RCC 7860 (cell line): ENCODE measurements at regions not wholly inside any gene's neighbourhood (a gene's known extent, or its start where the extent isn't known, plus 50 kb on each side); places are given as distances from the start of the nearest gene placed in this dataset.
"Not testable (repeated sequence)": the region's sequence is repeated elsewhere in the genome, so short reads cannot be mapped to it uniquely, and the experiment has no call there.

Source experiments
- DNase-seq: peaks from one replicate; pipeline ENCODE4 v3.0.0-alpha.2; 2015; ENCODE audit warnings: low spot score
- FAIRE-seq: peaks from 2 replicates; lab custom pipeline; 2012; peaks lifted over from hg19 to GRCh38; lab: Jason Lieb, UNC

DNA sequence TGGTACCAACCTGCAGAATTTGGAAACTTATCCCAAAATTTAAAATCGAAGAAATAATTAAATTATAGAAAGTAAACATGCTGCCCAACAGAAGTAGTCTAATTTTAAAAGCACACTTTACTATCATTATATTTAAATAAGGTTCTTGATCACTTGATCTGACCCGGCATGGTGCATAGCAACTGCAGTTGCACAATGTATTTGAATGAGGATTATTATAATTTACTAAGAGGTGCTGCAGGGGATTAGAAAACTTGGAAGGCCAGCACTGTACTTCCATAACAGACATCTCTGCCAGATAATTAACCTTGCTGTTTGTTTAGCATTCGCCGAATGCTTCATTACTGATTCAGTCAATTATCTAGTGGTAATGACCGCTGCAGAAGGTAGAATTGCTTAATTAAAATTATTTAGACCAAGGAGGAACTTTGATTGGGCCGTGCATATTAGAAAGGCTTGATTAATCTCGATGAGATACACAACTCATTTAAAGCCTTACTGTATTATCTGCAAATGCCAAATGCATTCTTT is 971.6 kb downstream of the ZPLD1 start:
- no peak for DNase-seq
- no peak for FAIRE-seq

DNA sequence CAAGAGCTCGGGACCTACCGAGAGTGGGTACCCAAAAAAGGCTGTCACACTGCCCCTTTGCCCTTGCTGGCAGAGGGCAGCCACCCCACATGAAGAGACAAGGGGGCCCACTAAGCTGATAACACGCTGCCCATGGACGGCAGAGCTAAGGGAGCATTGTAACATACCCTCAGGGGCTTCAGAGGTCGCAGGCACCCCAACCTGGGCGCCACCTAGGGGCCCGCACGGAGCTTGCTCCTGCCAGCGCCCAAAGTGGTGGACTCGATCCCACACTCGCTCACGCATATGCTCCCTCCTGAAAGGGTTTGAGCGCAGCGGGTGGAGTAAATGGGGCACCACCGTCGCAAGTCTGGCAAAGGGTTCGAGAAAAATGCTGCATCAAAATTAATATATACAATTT is 975.4 kb downstream of the ZPLD1 start:
- FAIRE-seq: no peak
- no peak for DNase-seq

DNA sequence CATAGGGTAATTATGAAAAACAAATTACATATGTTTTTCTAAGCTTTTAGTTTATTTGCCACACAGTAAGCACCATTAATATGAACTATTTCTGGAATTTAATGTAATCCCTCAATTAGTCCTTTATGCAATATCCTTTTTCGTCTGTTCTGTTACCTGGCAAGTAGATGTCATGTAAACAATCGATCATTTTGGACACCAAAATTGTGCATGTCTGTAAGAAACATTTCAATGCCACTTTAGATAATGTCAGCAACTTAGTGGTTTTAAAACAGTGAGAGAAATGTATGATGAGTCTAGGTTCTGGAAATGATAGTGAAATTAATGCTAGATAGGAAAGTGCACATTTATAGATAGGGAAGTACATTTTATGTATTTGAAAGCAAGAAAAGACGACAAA is 986.6 kb downstream of the ZPLD1 start:
- FAIRE-seq (no peak), DNase-seq (no peak)

DNA sequence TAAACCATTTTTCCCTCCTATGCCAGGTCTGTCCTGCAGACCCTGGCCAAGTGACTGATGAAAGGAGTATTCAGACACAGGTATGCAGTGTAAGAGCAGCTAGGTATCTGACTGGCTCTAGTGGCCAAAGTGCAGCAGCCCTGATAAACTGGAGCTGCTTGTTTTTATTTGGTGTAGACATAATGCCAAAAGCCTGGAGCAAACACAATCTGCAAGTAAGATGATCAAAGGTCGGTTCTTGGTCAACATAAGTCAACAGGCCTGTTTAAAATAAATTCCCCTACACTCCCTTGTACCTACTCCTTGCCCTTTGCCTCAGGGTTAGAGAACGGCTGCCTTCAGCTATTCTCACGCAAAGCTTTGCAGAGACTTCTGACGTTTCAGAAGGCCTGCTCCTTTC is 1003.1 kb downstream of the ZPLD1 start:
- FAIRE-seq: no peak

DNA sequence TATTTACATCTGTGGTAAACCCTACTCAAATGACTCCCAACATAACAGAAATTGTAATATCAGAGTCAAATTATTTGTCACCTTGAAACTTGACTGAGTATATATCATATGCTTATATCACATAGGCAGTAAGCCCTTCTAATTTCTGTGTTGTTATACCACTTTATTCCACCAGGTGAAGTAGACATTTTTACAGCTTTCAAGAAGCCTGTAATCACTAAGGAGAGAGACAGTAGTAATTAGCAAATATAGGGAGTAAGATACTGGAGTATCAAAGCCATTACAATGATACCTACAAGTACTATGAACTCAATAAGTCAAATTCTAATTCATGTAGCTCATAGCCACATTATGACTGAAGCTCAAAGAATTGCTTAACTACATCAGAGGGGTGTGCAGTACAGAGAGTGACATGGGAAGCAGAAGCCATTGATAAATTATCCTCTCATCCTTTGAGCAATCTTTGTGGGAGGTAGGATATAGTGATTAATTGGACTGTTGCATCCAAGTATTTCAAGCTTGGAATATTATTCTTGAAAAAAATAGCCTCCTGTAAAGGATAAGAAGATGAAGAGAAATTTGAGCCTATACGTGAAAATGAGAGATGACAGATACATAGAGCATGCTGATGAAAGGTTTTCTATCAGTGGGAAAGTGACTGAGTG is 1005.9 kb downstream of the ZPLD1 start:
- DNase-seq: no peak
- FAIRE-seq: no peak

More for the DNA sequence above, 1003.1 kb downstream of the ZPLD1 start:
- no peak for DNase-seq

DNA sequence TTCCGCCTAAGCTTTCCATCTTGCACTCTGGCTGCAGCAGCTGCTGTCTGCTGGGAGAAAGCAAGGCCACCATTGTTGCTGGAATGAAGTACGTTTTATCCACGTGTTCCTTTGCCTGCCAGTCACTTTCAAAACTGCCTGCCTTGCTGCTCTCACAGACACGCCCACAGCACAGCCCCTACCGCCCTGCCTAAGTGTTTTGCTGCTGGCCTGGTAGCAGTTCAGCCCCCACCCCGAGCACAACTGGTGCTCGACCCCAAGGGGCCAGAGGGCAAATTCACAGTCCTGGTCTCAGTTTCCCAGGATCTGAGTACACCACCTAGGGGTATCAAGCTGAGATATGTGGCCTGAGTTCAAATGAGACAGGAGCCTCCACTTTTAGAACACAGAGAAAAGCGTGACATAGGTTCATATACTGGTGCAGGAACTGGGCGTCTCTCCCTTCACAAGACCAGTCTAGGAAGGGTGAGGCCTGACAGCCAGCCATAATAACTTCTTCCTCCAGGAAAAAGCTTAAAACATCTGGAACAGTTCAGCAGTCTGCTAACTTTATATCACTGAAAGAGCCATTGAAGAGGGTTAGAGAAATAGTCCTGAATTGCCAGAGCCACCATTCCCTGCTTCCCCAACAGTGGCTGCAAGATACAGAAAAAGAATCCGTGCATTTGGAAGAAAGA is 1012.3 kb downstream of the ZPLD1 start:
- FAIRE-seq (no peak), DNase-seq (no peak)

DNA sequence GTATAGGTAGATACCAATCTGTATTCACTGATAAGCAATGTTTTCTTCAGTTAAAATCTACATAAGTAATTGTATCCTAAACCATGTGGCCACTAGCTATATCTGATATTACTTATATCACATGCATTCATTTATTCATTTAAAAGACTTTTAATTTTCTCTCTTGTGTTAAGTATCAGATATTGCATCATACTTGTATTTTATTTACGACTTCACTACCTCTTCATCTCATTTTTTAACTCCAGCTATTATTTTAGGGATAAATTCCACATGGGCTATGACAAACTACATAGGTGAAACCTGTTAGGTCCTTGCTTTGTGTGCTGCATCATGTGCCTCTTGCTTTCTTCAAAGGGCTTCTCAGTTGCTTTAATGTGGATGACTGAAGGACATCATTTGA is 1018.3 kb downstream of the ZPLD1 start:
- no peak for DNase-seq
- FAIRE-seq: no peak

DNA sequence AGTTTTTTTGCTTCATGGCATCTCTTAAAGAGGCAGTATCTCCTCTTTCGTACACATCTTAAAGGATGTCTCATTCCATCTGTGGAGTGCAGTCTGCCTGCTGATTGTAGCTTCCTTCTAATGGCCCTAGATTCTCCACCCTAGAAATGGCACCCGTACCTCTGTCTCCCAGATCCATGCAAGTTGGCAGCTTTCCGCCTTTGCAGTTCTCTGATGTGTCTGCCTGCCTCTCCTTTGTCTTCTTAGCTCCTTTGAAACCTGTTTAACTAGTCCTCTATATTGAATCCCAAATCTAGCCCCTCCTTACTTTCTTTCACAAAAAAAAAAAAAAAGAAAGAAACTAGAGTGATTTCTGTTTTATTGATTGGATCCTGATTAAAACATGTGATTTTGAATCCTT is 1025.0 kb downstream of the ZPLD1 start:
- FAIRE-seq: no peak
- DNase-seq: no peak

DNA sequence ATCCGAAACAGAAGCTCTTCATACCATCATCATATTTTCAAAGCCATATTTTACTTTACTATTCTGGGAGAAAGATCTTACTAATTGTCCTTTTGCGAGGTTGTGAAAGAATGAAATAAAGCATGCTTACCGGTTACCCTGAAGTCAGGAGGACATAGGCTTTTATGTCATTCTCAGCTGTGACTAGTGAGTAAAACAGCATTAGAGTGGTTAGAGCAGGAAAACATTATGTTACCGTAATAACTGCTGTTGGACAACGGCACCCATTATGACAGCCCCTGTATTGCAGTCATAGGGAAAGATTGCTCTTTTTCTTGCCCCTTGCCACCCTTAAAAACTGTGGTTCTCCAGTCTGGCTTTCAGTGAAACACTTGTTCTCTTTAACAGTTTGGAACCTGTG is 1035.7 kb downstream of the ZPLD1 start:
- no peak for FAIRE-seq
- DNase-seq: no peak

DNA sequence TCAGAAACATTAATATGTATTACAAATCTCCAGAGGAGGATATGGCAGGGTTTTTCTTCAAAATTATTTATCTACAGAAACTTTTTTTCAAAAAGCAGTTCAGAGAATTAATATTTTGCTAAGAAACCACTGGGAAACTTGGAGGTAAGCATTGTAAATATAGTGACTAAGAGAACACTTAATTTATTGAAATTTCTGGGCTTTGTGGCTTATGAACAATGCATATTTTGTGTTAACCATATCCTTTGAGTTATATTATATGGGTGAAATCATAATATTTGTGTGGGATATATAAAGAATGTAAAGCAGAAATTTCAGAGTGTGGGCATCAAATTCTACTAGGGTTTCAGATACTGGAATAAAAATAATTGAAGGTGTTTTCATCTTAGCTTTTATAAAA is 1059.2 kb downstream of the ZPLD1 start:
- no peak for FAIRE-seq
- no peak for DNase-seq

DNA sequence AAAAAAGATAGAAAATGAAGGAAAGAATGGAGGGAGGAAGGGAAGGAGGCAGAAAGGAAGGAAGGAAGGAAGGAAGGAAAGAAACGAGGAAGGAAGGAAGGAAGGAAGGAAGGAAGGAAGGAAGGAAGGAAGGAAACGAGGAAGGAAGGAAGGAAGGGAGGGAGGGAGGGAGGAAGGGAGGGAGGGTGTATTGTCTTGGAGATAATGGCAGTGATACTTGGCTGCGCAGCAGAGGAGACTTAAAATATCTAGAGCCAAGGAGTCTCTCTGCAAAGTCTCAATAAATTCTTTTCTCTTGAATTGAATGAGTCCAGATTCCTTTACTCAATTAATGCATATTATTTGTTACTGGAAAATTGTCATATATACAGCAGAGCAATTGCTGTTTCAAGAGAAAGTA is 1059.7 kb downstream of the ZPLD1 start:
- FAIRE-seq: no peak
- DNase-seq: no peak

DNA sequence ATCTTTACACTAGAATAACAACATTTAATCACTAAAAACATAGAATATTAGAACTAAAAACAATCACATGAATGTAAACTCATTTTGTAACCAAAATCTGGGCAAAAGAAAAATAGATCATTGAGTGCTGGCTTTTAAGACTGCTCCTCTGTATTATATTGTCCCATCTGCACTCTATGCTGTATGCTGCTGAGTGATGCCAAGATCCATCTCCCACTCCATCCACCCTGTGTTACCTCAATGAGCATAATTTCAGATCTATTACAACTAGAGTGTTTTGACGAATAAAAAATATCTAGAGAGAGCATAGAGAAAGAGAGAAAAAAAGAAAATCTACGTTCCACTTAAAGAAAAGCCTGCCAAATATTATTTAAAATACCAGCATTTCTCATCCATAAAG is 1060.4 kb downstream of the ZPLD1 start:
- FAIRE-seq (no peak), DNase-seq (no peak)

DNA sequence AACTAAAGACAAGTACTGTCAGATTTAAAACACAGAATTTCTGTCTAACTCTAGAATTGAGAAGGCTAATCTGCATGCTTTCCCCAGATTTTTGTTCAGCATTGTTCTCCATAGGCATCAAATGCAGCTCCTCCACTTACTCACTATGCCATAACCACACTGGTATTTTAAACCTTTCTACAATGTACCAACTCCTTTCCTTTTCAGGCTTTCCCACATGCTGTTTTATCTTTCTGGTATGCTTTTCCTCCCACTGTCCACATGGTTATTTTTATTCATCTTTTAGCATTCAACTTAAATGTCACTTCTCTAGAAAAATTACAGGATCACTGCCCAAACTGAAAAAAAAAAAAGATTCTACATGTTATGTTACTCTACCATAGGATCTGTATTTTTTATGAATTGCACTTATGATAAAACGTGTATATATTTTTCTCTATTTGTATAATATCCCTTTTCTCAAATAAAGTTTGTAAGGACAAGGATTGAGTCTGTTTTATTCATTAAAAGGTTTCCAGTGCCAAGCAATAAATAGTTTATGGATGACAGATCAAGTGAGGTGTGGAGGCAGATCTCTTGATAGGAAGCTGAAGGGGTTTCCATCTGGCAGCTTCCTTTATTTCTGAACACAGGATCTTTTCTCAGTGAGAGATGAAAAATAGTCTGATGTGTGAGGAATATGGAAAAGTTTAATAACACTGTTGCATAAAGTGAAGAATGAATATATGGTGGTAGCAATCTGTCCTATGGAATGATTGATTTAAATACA is 1064.5 kb downstream of the ZPLD1 start:
- no peak for DNase-seq

DNA sequence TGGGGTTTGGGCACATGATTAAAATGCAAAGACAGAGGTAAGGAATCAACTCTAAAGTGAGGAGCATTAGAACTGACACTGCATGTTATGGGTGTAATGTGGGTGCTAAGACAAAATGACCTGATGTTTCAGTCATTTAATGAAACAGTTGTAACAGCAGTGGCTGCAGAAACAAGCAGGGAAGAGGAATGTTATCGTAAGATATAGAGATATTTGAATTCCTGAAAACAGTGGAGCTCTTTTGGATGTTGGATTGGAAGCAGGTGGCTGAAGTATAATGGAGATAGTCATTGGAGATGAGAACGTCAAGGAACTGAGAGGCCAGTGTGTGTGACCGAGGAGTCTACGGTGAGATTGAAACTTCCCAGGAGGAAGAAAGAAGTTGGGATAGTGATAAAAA is 1065.2 kb downstream of the ZPLD1 start:
- no peak for FAIRE-seq

More for the DNA sequence above, 1064.5 kb downstream of the ZPLD1 start:
- no peak for FAIRE-seq

DNA sequence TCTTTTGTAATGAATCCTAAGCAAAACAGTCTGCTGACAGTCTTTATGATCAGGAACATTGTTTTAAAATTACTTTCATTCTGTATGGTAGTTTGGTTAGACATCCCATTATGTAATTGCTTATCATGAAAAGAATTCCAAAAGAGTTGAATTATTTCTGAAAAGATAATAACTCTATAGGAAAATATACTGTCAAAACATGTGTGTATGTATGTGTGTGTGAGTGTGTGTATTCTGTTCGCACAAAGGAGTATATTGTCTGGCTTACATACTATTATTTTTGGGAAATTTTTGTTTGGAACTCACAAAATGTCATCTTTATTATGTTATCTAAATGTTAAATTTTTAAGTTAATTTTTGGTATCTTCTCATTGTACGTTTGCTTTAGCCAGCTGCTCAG is 1075.9 kb downstream of the ZPLD1 start:
- DNase-seq: no peak
- FAIRE-seq: no peak

More for the DNA sequence above, 1065.2 kb downstream of the ZPLD1 start:
- no peak for DNase-seq

DNA sequence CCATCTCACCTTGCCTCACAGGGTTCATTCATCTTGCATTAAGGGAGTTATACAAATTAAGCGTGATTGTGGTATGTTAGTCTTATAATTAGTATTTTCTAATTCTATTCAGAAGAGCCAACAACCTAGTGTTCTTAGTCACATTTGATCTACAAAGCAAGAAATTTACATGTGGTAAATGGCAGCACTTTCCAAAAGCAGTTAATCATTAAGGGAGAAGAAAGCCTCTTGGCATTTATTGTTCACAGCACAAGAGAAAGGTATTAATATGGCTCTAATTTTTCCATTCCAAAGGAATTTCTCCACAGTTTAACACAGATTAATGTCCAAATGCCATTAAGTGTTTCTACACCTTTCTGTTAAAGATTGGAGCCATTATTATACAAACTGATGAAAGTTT is 1077.1 kb downstream of the ZPLD1 start:
- no peak for FAIRE-seq
- no peak for DNase-seq

DNA sequence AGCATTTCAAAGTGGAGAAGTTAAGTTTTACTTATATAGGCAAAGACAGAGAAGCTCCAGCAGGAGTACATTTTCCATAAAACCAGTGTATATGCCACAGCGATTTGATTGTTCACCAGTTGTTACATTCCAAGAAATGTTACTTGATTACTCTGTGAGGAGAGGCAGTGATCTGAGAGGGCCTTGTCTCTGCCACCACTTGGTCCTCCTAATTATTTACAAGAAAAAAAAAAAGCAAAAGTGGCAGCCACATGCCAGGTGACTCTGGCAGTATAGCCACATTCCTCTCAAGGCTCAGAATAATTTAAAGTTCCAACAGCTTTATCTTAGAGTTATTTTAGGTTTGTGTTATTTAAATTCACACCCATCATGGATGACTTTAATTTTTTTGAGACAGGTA is 1077.8 kb downstream of the ZPLD1 start:
- no peak for DNase-seq
- FAIRE-seq: no peak

DNA sequence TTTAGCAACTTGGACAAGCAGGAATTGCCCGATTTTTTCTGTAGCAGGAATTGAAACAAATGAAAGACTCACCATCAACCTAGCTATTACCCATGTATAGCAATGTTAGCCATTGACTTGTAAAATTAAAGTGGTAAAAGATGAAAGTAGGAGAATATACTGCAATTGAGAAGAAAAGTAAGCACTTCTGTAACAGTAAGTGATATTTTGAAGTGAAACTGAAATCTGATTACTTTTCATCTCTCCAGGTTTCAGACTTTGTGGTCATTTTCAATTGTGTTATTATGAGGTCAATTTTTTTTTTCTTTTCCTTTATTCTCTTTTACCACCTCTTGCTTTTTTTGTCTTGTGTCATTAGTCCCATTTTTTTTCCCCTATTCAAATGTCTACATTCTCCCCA is 1078.2 kb downstream of the ZPLD1 start:
- DNase-seq (no peak), FAIRE-seq (no peak)

DNA sequence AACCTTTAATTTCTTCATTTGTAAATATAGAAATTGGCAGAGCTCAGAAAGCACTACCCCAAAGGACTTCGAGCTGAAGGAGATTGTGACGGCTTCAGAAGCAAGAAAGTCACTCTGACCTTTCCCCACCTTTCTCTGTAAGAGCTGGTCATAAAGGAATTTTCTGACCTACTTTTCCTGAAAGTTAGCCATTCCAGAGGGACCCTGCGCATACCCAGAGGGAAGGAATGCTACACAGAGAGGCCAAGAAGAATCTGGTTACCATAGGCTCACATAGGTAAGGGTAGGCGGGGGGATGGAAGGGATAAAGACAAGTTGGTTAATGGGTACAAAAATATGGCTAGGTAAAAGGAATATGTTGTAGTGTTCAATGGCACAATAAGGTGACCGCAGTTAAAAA is 1080.3 kb downstream of the ZPLD1 start:
- no peak for DNase-seq
- no peak for FAIRE-seq

DNA sequence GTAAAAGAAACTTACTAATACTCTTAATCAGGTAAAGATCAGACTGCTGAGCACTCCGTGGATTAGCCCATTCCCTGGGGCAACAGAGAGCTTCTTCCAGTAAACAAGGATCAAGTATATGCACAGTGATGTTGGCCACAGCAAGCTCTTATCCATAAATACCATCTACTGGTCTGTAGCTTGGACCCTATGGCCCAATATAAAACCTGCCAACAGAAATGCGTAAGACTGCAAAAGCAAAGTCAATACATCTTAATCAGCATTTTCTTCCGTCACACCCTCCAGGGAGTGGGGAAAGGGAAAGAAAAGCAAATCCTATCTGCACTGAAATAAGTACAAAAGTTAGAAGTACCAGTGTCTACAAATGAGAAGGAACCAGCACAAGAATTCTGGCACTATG is 1082.1 kb downstream of the ZPLD1 start:
- DNase-seq: no peak
- FAIRE-seq: no peak

DNA sequence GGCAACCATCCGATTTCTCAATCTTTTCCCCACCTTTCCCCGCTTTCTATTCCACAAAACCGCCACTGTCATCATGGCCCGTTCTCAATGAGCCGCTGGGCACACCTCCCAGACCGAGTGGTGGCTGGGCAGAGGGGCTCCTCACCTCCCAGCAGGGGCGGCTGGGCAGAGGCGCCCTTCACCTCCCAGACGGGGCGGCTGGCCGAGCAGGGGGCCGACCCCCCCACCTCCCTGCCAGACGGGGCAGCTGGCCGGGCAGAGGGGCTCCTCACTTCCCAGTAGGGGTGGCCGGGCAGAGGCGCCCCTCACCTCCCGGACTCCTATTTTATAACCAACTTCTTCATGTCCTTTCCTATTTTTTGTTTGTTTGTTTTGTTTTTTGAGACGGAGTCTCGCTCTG is 1096.5 kb downstream of the ZPLD1 start:
- DNase-seq, FAIRE-seq: not testable (repeated sequence)

DNA sequence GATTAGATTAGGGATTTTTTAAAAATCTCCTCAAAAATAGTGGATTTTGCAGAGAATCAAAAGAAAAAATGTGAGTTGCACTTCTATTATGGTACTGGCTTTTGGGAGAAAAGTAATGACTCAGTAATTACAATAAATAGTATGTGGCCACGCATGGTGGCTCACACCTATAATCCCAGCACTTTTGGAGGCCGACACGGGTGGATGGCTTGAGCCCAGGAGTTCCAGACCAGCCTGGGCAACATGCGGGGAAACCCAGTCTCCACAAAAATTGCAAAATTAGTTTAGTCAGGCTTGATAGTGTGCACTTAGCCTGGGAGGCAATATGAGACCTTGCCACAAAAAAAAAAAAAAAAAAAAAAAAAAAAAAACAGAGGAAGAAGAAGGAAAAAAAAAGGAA is 1098.2 kb downstream of the ZPLD1 start:
- DNase-seq (peak; percentile 10), FAIRE-seq (no peak)
